Neural cell (in vitro differentiated cells): ENCODE measurements at regions not wholly inside any gene's neighbourhood (a gene's known extent, or its start where the extent isn't known, plus 50 kb on each side); places are given as distances from the start of the nearest gene placed in this dataset.
A peak's percentile ranks its signal among the peaks of the same experiment; 100 is the strongest.

ENCODE experiments used
- H2AFZ ChIP-seq: fragments of 200-600, 300-800 bp; sonication (generic), shearing (Covaris generic); 2 replicates; pipeline ENCODE4 v1.6.0; 2014; ENCODE audit warnings: low read depth, mild to moderate bottlenecking, antibody characterized with exemption, low read length, moderate library complexity
- H3F3A ChIP-seq: fragments of 200-600 bp; shearing (Covaris generic); 2 replicates; pipeline ENCODE4 v1.6.1; 2016; ENCODE audit warnings: mild to moderate bottlenecking, moderate library complexity, mixed read lengths, antibody characterized with exemption, low read length; ENCODE audit not compliant: insufficient read depth, poor library complexity, severe bottlenecking
- H3K27ac ChIP-seq: fragments of 200-600, 300-800 bp; sonication (generic), shearing (Covaris generic); 2 replicates; pipeline ENCODE4 v1.5.1; 2014; ENCODE audit warnings: mild to moderate bottlenecking, low read length, moderate library complexity
- H3K27me3 ChIP-seq: fragments of 300-800, 200-600 bp; sonication (generic), shearing (Covaris generic); 2 replicates; pipeline ENCODE4 v1.6.0; 2014; ENCODE audit warnings: mild to moderate bottlenecking, low read depth, low read length, moderate library complexity; ENCODE audit not compliant: insufficient read depth
- H3K36me3 ChIP-seq: fragments of 300-800, 200-600 bp; sonication (generic), shearing (Covaris generic); 2 replicates; pipeline ENCODE4 v1.5.1; 2014; ENCODE audit warnings: mild to moderate bottlenecking, antibody characterized with exemption, low read length, moderate library complexity; ENCODE audit not compliant: insufficient read depth
- H3K4me2 ChIP-seq: fragments of 300-800, 200-600 bp; sonication (generic), shearing (Covaris generic); 2 replicates; pipeline ENCODE4 v1.6.0; 2014; ENCODE audit warnings: mild to moderate bottlenecking, low read length
- H3K4me3 ChIP-seq: fragments of 300-800, 200-600 bp; sonication (generic), shearing (Covaris generic); 2 replicates; pipeline ENCODE4 v1.5.1; 2014; ENCODE audit warnings: mild to moderate bottlenecking, low read length, moderate library complexity
- H3K79me2 ChIP-seq: fragments of 200-600 bp; shearing (Covaris generic); replicated peaks from 2 replicates; pipeline ENCODE4 v1.6.0; 2014; ENCODE audit warnings: mild to moderate bottlenecking, low read length, moderate library complexity; ENCODE audit not compliant: insufficient read depth
- H3K9ac ChIP-seq: fragments of 300-800, 200-600 bp; sonication (generic), shearing (Covaris generic); 2 replicates; pipeline ENCODE4 v1.6.1; 2016; ENCODE audit warnings: mild to moderate bottlenecking, low read length, mixed read lengths
- H3K9me2 ChIP-seq: fragments of 200-600 bp; shearing (Covaris generic); 2 replicates; pipeline ENCODE4 v1.6.1; 2016; ENCODE audit warnings: mild to moderate bottlenecking, low read length, mixed read lengths; ENCODE audit not compliant: insufficient read depth
- H3K9me3 ChIP-seq: fragments of 200-600, 300-800 bp; sonication (generic), shearing (Covaris generic); 2 replicates; pipeline ENCODE4 v1.6.1; 2016; ENCODE audit warnings: mild to moderate bottlenecking, mixed run types, low read length, moderate library complexity, mixed read lengths
- H4K20me1 ChIP-seq: fragments of 200-600 bp; shearing (Covaris generic); 2 replicates; pipeline ENCODE4 v1.6.1; 2016; ENCODE audit warnings: mild to moderate bottlenecking, mixed run types; ENCODE audit not compliant: insufficient read depth
- CTCF ChIP-seq: fragments of 450-650 bp; IDR thresholded peaks from 2 replicates; pipeline ENCODE4 v1.5.1; 2014; ENCODE audit warnings: antibody characterized with exemption, mild to moderate bottlenecking, moderate library complexity; ENCODE audit not compliant: poor library complexity, severe bottlenecking
- EP300 ChIP-seq: fragments of 450-650 bp; conservative IDR thresholded peaks from 2 replicates; pipeline ENCODE4 v1.6.1; 2014; ENCODE audit warnings: antibody characterized with exemption, mild to moderate bottlenecking, moderate library complexity; ENCODE audit not compliant: poor library complexity, severe bottlenecking
- EZH2 ChIP-seq: fragments of 200-600, 300-800 bp; shearing (Covaris generic), sonication (generic); IDR thresholded peaks from 2 replicates; pipeline ENCODE4 v1.6.1; 2014; ENCODE audit warnings: antibody characterized with exemption, low read length, borderline replicate concordance, mild to moderate bottlenecking; ENCODE audit not compliant: insufficient read depth, poor library complexity, severe bottlenecking
- MXI1 ChIP-seq: fragments of 450-650 bp; conservative IDR thresholded peaks from 2 replicates; pipeline ENCODE4 v1.6.1; 2014; ENCODE audit warnings: antibody characterized with exemption, mild to moderate bottlenecking; ENCODE audit not compliant: poor library complexity, severe bottlenecking
- POLR2AphosphoS5 ChIP-seq: IDR thresholded peaks from 2 replicates; pipeline ENCODE4 v1.6.1; 2012
- RAD21 ChIP-seq: fragments of 450-650 bp; conservative IDR thresholded peaks from 2 replicates; pipeline ENCODE4 v1.6.1; 2014; ENCODE audit warnings: antibody characterized with exemption, mild to moderate bottlenecking, moderate library complexity
- REST ChIP-seq: IDR thresholded peaks from 2 replicates; pipeline ENCODE4 v1.6.1; 2012; ENCODE audit warnings: borderline replicate concordance
- SMC3 ChIP-seq: fragments of 450-650 bp; conservative IDR thresholded peaks from 2 replicates; pipeline ENCODE4 v1.6.1; 2014; ENCODE audit warnings: antibody characterized with exemption, mild to moderate bottlenecking, moderate library complexity; ENCODE audit not compliant: poor library complexity
- TAF1 ChIP-seq: IDR thresholded peaks from 2 replicates; pipeline ENCODE4 v1.6.1; 2012; ENCODE audit warnings: low read depth

- Histone ChIP-seq H3K4me2 (no peak overlapping the region), H3K4me3 (no peak overlapping the region), H3K9me3 (no peaks in the 10 kb centered on the region), H3K79me2 (no peaks in the 10 kb centered on the region), H3K36me3 (no peaks in the 10 kb centered on the region), H4K20me1 (no peaks in the 10 kb centered on the region), H3K27me3 (no peaks in the 10 kb centered on the region), H3K27ac (peak overlapping the region; percentile 1), H3K9ac (no peak overlapping the region), H3F3A (peaks cover 1% of the 10 kb centered on the region), H3K9me2 (no peaks in the 10 kb centered on the region), H2AFZ (no peak overlapping the region)
- TF ChIP-seq SMC3 (no peak), MXI1 (no peak), POLR2AphosphoS5 (no peak), EP300 (no peak), REST (no peak), RAD21 (no peak), TAF1 (no peak), CTCF (no peak), EZH2 (no peak)
Measured at GRCh38 chr9:78865737-78866136, 568.8 kb downstream of the PSAT1 start.

GRCh38 chr9:78866207-78867132 lies 569.5 kb downstream of the PSAT1 start:
- Histone ChIP-seq H3K27ac (no peak overlapping the region), H3K36me3 (no peaks in the 10 kb centered on the region), H3K79me2 (no peaks in the 10 kb centered on the region), H3K9ac (no peak overlapping the region), H3K9me3 (no peaks in the 10 kb centered on the region), H2AFZ (no peak overlapping the region), H3K4me3 (no peak overlapping the region), H3K27me3 (no peaks in the 10 kb centered on the region), H4K20me1 (no peaks in the 10 kb centered on the region), H3K4me2 (no peak overlapping the region), H3F3A (no peaks in the 10 kb centered on the region), H3K9me2 (no peaks in the 10 kb centered on the region)
- TF ChIP-seq POLR2AphosphoS5 (no peak), RAD21 (no peak), EP300 (no peak)
